ENCODE measurements at regions not wholly inside any gene's neighbourhood (a gene's known extent, or its start where the extent isn't known, plus 50 kb on each side); places are given as distances from the start of the nearest gene placed in this dataset.

GRCh38 chr18:28574175-28574574 is 397.2 kb upstream of the CDH2 start (continued):
- TF ChIP-seq ZNF407 (CRISPR knock-in tag; IDR thresholded peaks at IDR 0.05; ENCODE audit: not compliant biosample characterization) (no peak), TCF7 (IDR thresholded peaks at IDR 0.05; ENCODE audit: low read depth) (no peak), ZNF839 (CRISPR knock-in tag; IDR thresholded peaks at IDR 0.05; ENCODE audit: borderline replicate concordance) (no peak), ZNF543 (CRISPR knock-in tag; IDR thresholded peaks at IDR 0.05) (no peak), HNRNPLL (IDR thresholded peaks at IDR 0.05; ENCODE audit: low read depth, low read length, poor library complexity, severe bottlenecking) (no peak)

GRCh38 chr18:28571929-28572328 is 395.0 kb upstream of the CDH2 start:
- H3K4me1 ChIP-seq (ENCODE audit: insufficient read depth, low read length): no peaks in the 10 kb centered on the region
- no peaks in the 10 kb centered on the region for H3K9me3 ChIP-seq (ENCODE audit: low read length)
- in situ Hi-C loops (cut with HindIII; ENCODE audit: extremely low pct_ligation_motif_present, low pct_unique_long_range_greater_than_20kb): no loop called here
- ATAC-seq (no peak), FAIRE-seq (no peak), DNase-seq (ENCODE audit: low spot score) (no peak)
- TF ChIP-seq TFDP2 (CRISPR knock-in tag; IDR thresholded peaks at IDR 0.05): no peak
- no peak overlapping the region for H3K4me2 ChIP-seq (ENCODE audit: low read depth, low read length)
- WGBS (ENCODE audit: low lambda C conversion rate): 0% methylated on average over 2 of the region's 2 CpGs
- H3K4me3 ChIP-seq (replicated peaks in 1 of 3; ENCODE audit: insufficient read depth in 1 of 3, low read depth in 2 of 3, low read length in 3 of 3): no peak overlapping the region
- H3K27me3 ChIP-seq (ENCODE audit: control insufficient read depth in 1 of 2, insufficient read depth in 2 of 2, low read length in 2 of 2): no peaks in the 10 kb centered on the region
- ChIA-PET CTCF (ENCODE audit: low intra/inter-chr PET ratio, low total read pairs) (no interaction called here), POLR2A (no interaction called here)
- no peaks in the 10 kb centered on the region for H4K20me1 ChIP-seq (ENCODE audit: insufficient read depth, low read length)
- BruUV-seq (replicated peaks): no TSS peak
- H3K9ac ChIP-seq (ENCODE audit: insufficient read depth, low read depth, low read length): no peak overlapping the region
- H3K27ac ChIP-seq (ENCODE audit: extremely low read length, insufficient read depth, low read length): no peak overlapping the region
- intact Hi-C loops (cut with micrococcal nuclease; ENCODE audit: unreplicated experiment): no loop called here
- H2AFZ ChIP-seq (ENCODE audit: low read length): no peak overlapping the region
- no peaks in the 10 kb centered on the region for H3K36me3 ChIP-seq (replicated peaks in 1 of 2; ENCODE audit: control insufficient read depth in 1 of 2, insufficient read depth in 2 of 2, low read length in 2 of 2)
- H3K79me2 ChIP-seq (ENCODE audit: insufficient read depth, low read length): no peaks in the 10 kb centered on the region
